NT2/D1 (cell line): ENCODE measurements at regions not wholly inside any gene's neighbourhood (a gene's known extent, or its start where the extent isn't known, plus 50 kb on each side); places are given as distances from the start of the nearest gene placed in this dataset.

Experiments
- YY1 ChIP-seq: IDR thresholded peaks from 2 replicates; pipeline ENCODE4 v1.6.1; 2011; ENCODE audit not compliant: insufficient read length, insufficient read depth
- ZNF274 ChIP-seq: IDR thresholded peaks from 2 replicates; pipeline ENCODE4 v1.6.1; 2011; ENCODE audit warnings: mild to moderate bottlenecking, low read depth, low read length

DNA sequence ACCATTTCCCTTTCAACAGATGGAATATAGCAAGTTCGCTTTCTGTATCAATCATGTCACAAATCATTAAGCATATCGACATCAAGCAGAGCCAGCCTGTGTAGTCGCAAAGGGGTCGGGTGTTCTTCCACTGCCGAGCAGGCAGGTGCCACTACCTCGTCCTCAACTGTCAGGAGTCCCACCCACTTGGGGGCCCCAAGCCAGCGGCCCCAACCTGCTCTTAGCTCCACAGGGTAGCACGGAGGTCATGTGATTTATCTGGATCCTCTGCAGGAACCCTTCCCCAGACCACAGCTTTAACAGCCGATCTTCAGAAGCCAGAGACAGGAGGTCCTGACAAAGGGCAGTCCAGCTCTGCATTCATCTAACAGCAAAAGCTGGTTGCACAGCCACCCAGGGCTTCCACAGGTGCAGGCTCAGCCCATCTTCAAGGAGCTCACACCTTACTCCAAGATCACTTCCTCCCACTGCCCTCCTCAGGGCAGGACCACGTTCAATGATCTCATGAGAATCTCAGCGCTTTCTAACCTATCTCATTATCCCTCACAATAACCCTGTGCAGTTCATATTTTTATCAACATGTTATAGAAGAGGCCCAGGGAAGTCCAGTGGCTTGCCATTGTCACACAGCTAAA lies 110.2 kb downstream of the TRIM29 start:
- TF ChIP-seq ZNF274 (no peak), YY1 (no peak)
